Endothelial cell of umbilical vein (primary cell): ENCODE measurements at regions not wholly inside any gene's neighbourhood (a gene's known extent, or its start where the extent isn't known, plus 50 kb on each side); places are given as distances from the start of the nearest gene placed in this dataset.

Experiments
- BruUV-seq: library from RNA; stranded (reverse); fragments of 400-500 nt; replicated peaks from 2 replicates; lab custom pipeline; 2021; lab: Mats Ljungman, UMichigan
- CTCF ChIA-PET: fragments of 300-600, 350-600 bp; sonication (Branson Sonifier 250); formaldehyde crosslinking; loops from one replicate; lab custom pipeline; 2021; ENCODE audit warnings: antibody characterized with exemption, inconsistent platforms; lab: Charles Lee
- POLR2A ChIA-PET: fragments of 300-600, 350-600 bp; sonication (Branson Sonifier 250); formaldehyde crosslinking; loops from one replicate; lab custom pipeline; 2021; ENCODE audit warnings: antibody characterized with exemption, inconsistent platforms; lab: Charles Lee
- DNase-seq: peaks from one replicate; pipeline ENCODE4 v3.0.0-alpha.2; 2011; ENCODE audit warnings: low read depth, low spot score
- FAIRE-seq: peaks from 2 replicates; lab custom pipeline; 2011; peaks lifted over from hg19 to GRCh38; lab: Jason Lieb, UNC
- H2AFZ ChIP-seq: 2 replicates; pipeline ENCODE4 v1.6.0; 2012; ENCODE audit warnings: low read depth, low read length, control low read depth, inconsistent platforms
- H3K27ac ChIP-seq: 2 replicates; pipeline ENCODE4 v1.5.1; 2011; ENCODE audit warnings: low read depth, mild to moderate bottlenecking, control low read depth, low read length, moderate library complexity; ENCODE audit not compliant: insufficient read depth
- H3K27me3 ChIP-seq, 2 experiments: 2 replicates each; pipeline versions ENCODE4 v1.6.0 to v1.6.1; 2011; ENCODE audit warnings: low read length in 2 of 2, mixed read lengths in 1 of 2; ENCODE audit not compliant: control insufficient read depth in 2 of 2, insufficient read depth in 2 of 2
- H3K36me3 ChIP-seq, 2 experiments: 2 replicates in 1 of 2; 3 replicates in 1 of 2; pipeline ENCODE4 v1.5.1; 2011; ENCODE audit warnings: low read length in 2 of 2, mild to moderate bottlenecking in 1 of 2, moderate library complexity in 1 of 2; ENCODE audit not compliant: control insufficient read depth in 2 of 2, insufficient read depth in 2 of 2; ENCODE audit errors: extremely low read depth in 1 of 2
- H3K4me1 ChIP-seq: 3 replicates; pipeline ENCODE4 v1.5.1; 2011; ENCODE audit warnings: mild to moderate bottlenecking, low read length; ENCODE audit not compliant: control insufficient read depth, insufficient read depth; ENCODE audit errors: extremely low read depth
- H3K4me2 ChIP-seq: 2 replicates; pipeline ENCODE4 v1.6.1; 2011; ENCODE audit warnings: low read length, control low read depth, mixed read lengths; ENCODE audit not compliant: insufficient read depth
- H3K4me3 ChIP-seq, 3 experiments: fragments of 200-600 bp in 1 of 3; sonication (generic), shearing (Covaris generic) in 1 of 3; replicated peaks in 1 of 3; 2 replicates each; pipeline ENCODE4 v1.5.1; 2011 to 2016; ENCODE audit warnings: control low read depth in 3 of 3, low read length in 3 of 3, mild to moderate bottlenecking in 2 of 3, inconsistent platforms in 1 of 3, low read depth in 1 of 3, moderate library complexity in 1 of 3; ENCODE audit not compliant: insufficient read depth in 1 of 3
- H3K79me2 ChIP-seq: 2 replicates; pipeline ENCODE4 v1.6.0; 2012; ENCODE audit warnings: low read length, inconsistent platforms; ENCODE audit not compliant: control insufficient read depth, insufficient read depth
- H3K9ac ChIP-seq: replicated peaks from 2 replicates; pipeline ENCODE3; 2011; ENCODE audit warnings: low read length, control low read depth; ENCODE audit not compliant: insufficient read depth; ENCODE audit errors: extremely low read depth
- H3K9me1 ChIP-seq: replicated peaks from 3 replicates; pipeline ENCODE4 v1.6.0; 2011; ENCODE audit warnings: mild to moderate bottlenecking, low read length; ENCODE audit not compliant: control insufficient read depth, insufficient read depth; ENCODE audit errors: extremely low read depth
- H3K9me3 ChIP-seq: replicated peaks from 2 replicates; pipeline ENCODE4 v1.5.1; 2012; ENCODE audit warnings: low read length, inconsistent platforms; ENCODE audit not compliant: control insufficient read depth, insufficient read depth
- H4K20me1 ChIP-seq: replicated peaks from 2 replicates; pipeline ENCODE3; 2011; ENCODE audit warnings: mild to moderate bottlenecking, low read length; ENCODE audit not compliant: control insufficient read depth, insufficient read depth; ENCODE audit errors: extremely low read depth
- CTCF ChIP-seq, 2 donors: IDR thresholded peaks; 1 replicate in 1 of 2; 2 replicates in 1 of 2; pipeline ENCODE4 v1.5.1; 2011; ENCODE audit warnings: low read length in 2 of 2, mild to moderate bottlenecking in 2 of 2, moderate library complexity in 2 of 2, control low read depth in 1 of 2, inconsistent platforms in 1 of 2, low read depth in 1 of 2; ENCODE audit not compliant: insufficient read depth in 1 of 2; ENCODE audit errors: extremely low read depth in 1 of 2
- EZH2 ChIP-seq: IDR thresholded peaks from 2 replicates; pipeline ENCODE4 v1.6.1; 2012; ENCODE audit warnings: borderline replicate concordance, low read depth, mild to moderate bottlenecking, moderate library complexity, low read length, inconsistent platforms; ENCODE audit not compliant: severe bottlenecking
- FOS ChIP-seq: IDR thresholded peaks from 2 replicates; pipeline ENCODE4 v1.6.1; 2011; ENCODE audit warnings: mild to moderate bottlenecking, low read length, moderate library complexity, borderline replicate concordance; ENCODE audit not compliant: insufficient read depth
- GATA2 ChIP-seq: IDR thresholded peaks from 2 replicates; pipeline ENCODE4 v1.7.0; 2011; ENCODE audit warnings: low read depth, mild to moderate bottlenecking, moderate library complexity, mixed read lengths, low read length; ENCODE audit not compliant: insufficient read length, insufficient read depth
- JUN ChIP-seq: IDR thresholded peaks from 2 replicates; pipeline ENCODE4 v1.6.1; 2011; ENCODE audit warnings: borderline replicate concordance, low read depth; ENCODE audit not compliant: insufficient read length, insufficient read depth
- MYC ChIP-seq: IDR thresholded peaks from one replicate; pipeline ENCODE4 v1.6.1; 2011; ENCODE audit warnings: mild to moderate bottlenecking, low read depth, low read length
- POLR2A ChIP-seq: IDR thresholded peaks from 2 replicates; pipeline ENCODE4 v1.6.1; 2012; ENCODE audit warnings: low read depth, mild to moderate bottlenecking, control low read depth, low read length
- POLR2AphosphoS5 ChIP-seq: IDR thresholded peaks from 2 replicates; pipeline ENCODE4 v1.6.1; 2012; ENCODE audit warnings: low read depth, mild to moderate bottlenecking, control low read depth, low read length, moderate library complexity; ENCODE audit not compliant: insufficient read depth
- dilution Hi-C: fragments of 300-500 bp; cut with MboI; formaldehyde crosslinking; loops from one replicate; pipeline ENCODE4 v1.15.0; 2019; ENCODE audit warnings: low sequenced_read_pairs; ENCODE audit not compliant: extremely low pct_ligation_motif_present
- intact Hi-C: fragments of 100-400 bp; cut with micrococcal nuclease; formaldehyde crosslinking; loops from one replicate; pipeline ENCODE4 v1.10.0; 2022
- TF ChIP-seq, protein P1 (sequence below): IDR thresholded peaks from 2 replicates; pipeline ENCODE4 v1.6.1; 2011; ENCODE audit not compliant: insufficient read depth, insufficient read length

- H3K36me3 ChIP-seq, result no peaks in the 10 kb centered on the region
- FAIRE-seq (no peak), DNase-seq (no peak)
- no peaks in the 10 kb centered on the region for H4K20me1 ChIP-seq
- POLR2A ChIA-PET, result no interaction called here
- no peaks in the 10 kb centered on the region for H3K79me2 ChIP-seq
- no peaks in the 10 kb centered on the region for H3K9me1 ChIP-seq
- BruUV-seq, result no TSS peak
- CTCF ChIA-PET, result no interaction called here
- H3K27ac ChIP-seq, result no peak overlapping the region
- no peak overlapping the region for H3K9ac ChIP-seq
- H3K9me3 ChIP-seq, result no peaks in the 10 kb centered on the region
- dilution Hi-C loops (no loop called here), intact Hi-C loops (no loop called here)
- TF ChIP-seq, protein P1, sequence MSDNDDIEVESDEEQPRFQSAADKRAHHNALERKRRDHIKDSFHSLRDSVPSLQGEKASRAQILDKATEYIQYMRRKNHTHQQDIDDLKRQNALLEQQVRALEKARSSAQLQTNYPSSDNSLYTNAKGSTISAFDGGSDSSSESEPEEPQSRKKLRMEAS, result no peak
- no peak for TF ChIP-seq EZH2
- no peak for TF ChIP-seq CTCF (IDR thresholded peaks at IDR 0.05; ENCODE audit: extremely low read depth in 1 of 2, insufficient read depth in 1 of 2, low read depth in 1 of 2, low read length in 2 of 2)
- TF ChIP-seq GATA2, result no peak
- no peak for TF ChIP-seq FOS
- TF ChIP-seq POLR2AphosphoS5, result no peak
- TF ChIP-seq MYC, result no peak
- TF ChIP-seq JUN, result no peak
- no peak for TF ChIP-seq POLR2A
- H3K4me3 ChIP-seq, result no peak overlapping the region
- no peaks in the 10 kb centered on the region for H3K4me1 ChIP-seq
- H3K4me2 ChIP-seq, result no peak overlapping the region
- no peak overlapping the region for H2AFZ ChIP-seq
- no peaks in the 10 kb centered on the region for H3K27me3 ChIP-seq
These were observed 1396.9 kb upstream of the ZEB2 start for GRCh38 chr2:145916799-145917198.
